K562 (cell line): ENCODE measurements at regions not wholly inside any gene's neighbourhood (a gene's known extent, or its start where the extent isn't known, plus 50 kb on each side); places are given as distances from the start of the nearest gene placed in this dataset.
A peak's percentile ranks its signal among the peaks of the same experiment; 100 is the strongest.
"Not testable (repeated sequence)": the region's sequence is repeated elsewhere in the genome, so short reads cannot be mapped to it uniquely, and the experiment has no call there.

Source experiments
- ATAC-seq: fragments of 200-7000 bp; cut with Tn5 transposase; 3 replicates; pipeline ENCODE4 v1.9.1; 2020; ENCODE audit warnings: moderate library complexity
- BruUV-seq: library from RNA; stranded (reverse); fragments of 400-500 nt; replicated peaks from 2 replicates; lab custom pipeline; 2021; lab: Mats Ljungman, UMichigan
- CTCF ChIA-PET: fragments of 300-600 bp; formaldehyde crosslinking; extraction: SDS; loops from one replicate; lab custom pipeline; 2021; ENCODE audit warnings: low intra/inter-chr PET ratio; lab: Yijun Ruan, JAX
- POLR2A ChIA-PET: fragments of 300-600, 350-650 bp; sonication (Branson Sonifier 250); formaldehyde crosslinking; extraction: SDS; loops from one replicate; lab custom pipeline; 2021; ENCODE audit warnings: antibody characterized with exemption, inconsistent platforms; lab: Yijun Ruan, JAX
- DNase-seq, 4 experiments: peaks; one replicate each; pipeline versions ENCODE4 v3.0.0 to v3.0.0-alpha.2; 2011 to 2018; ENCODE audit warnings: low spot score in 3 of 4, mixed read lengths in 3 of 4; ENCODE audit errors: extremely low read depth in 1 of 4
- FAIRE-seq: peaks from 2 replicates; lab custom pipeline; 2011; peaks lifted over from hg19 to GRCh38; lab: Jason Lieb, UNC
- H2AFZ ChIP-seq: 2 replicates; pipeline ENCODE4 v1.6.0; 2011; ENCODE audit warnings: low read depth, low read length, control low read depth, inconsistent platforms
- H3K27ac ChIP-seq: fragments of 200-600 bp; 3 replicates; pipeline ENCODE4 v1.8.0; 2011; ENCODE audit warnings: low read depth, mild to moderate bottlenecking, control low read depth, inconsistent platforms, low read length, moderate library complexity, mixed read lengths; ENCODE audit errors: extremely low read depth
- H3K27me3 ChIP-seq, 2 experiments: fragments of 300-600 bp in 1 of 2; 2 replicates in 1 of 2; 3 replicates in 1 of 2; pipeline versions ENCODE4 v1.6.0 to v1.8.0; 2011; ENCODE audit warnings: inconsistent platforms in 2 of 2, low read length in 2 of 2, mild to moderate bottlenecking in 1 of 2, mixed read lengths in 1 of 2, moderate library complexity in 1 of 2; ENCODE audit not compliant: control insufficient read depth in 2 of 2, insufficient read depth in 2 of 2
- H3K36me3 ChIP-seq: fragments of 300-600 bp; 3 replicates; pipeline ENCODE4 v1.8.0; 2011; ENCODE audit warnings: mild to moderate bottlenecking, low read length, inconsistent platforms; ENCODE audit not compliant: control insufficient read depth, insufficient read depth
- H3K4me1 ChIP-seq, 2 experiments: fragments of 200-600 bp in 1 of 2; replicated peaks in 1 of 2; 2 replicates in 1 of 2; 3 replicates in 1 of 2; pipeline versions ENCODE4 v1.5.1 to v1.8.0; 2011; ENCODE audit warnings: inconsistent platforms in 2 of 2, low read length in 2 of 2, mild to moderate bottlenecking in 1 of 2, mixed read lengths in 1 of 2, moderate library complexity in 1 of 2; ENCODE audit not compliant: control insufficient read depth in 2 of 2, insufficient read depth in 2 of 2
- H3K4me2 ChIP-seq: 2 replicates; pipeline ENCODE4 v1.6.1; 2011; ENCODE audit warnings: low read length, control low read depth, inconsistent platforms, mixed read lengths; ENCODE audit not compliant: insufficient read depth
- H3K4me3 ChIP-seq: fragments of 200-600 bp; sonication (generic), shearing (Covaris generic); 2 replicates; pipeline ENCODE4 v1.5.1; 2016; ENCODE audit warnings: control low read depth, inconsistent platforms
- H3K79me2 ChIP-seq: fragments of 200-600 bp; 3 replicates; pipeline ENCODE4 v1.8.0; 2011; ENCODE audit warnings: low read length, inconsistent platforms; ENCODE audit not compliant: control insufficient read depth, insufficient read depth
- H3K9ac ChIP-seq, 2 experiments: 2 replicates each; pipeline versions ENCODE4 v1.6.0 to v1.6.1; 2011; ENCODE audit warnings: low read depth in 2 of 2, low read length in 2 of 2, control low read depth in 1 of 2, inconsistent platforms in 1 of 2, mild to moderate bottlenecking in 1 of 2, mixed read lengths in 1 of 2; ENCODE audit not compliant: insufficient read depth in 1 of 2
- H3K9me1 ChIP-seq: one replicate; pipeline ENCODE4 v1.6.0; 2011; ENCODE audit warnings: inconsistent platforms, mild to moderate bottlenecking, low read length, moderate library complexity; ENCODE audit not compliant: control insufficient read depth, insufficient read depth
- H3K9me3 ChIP-seq: replicated peaks from 2 replicates; pipeline ENCODE4 v1.5.1; 2011; ENCODE audit warnings: low read depth, low read length, inconsistent platforms; ENCODE audit not compliant: control insufficient read depth, insufficient read depth
- H4K20me1 ChIP-seq: replicated peaks from 2 replicates; pipeline ENCODE4 v1.6.1; 2011; ENCODE audit warnings: low read length, inconsistent platforms, mixed read lengths; ENCODE audit not compliant: control insufficient read depth, insufficient read depth
- ATF1 ChIP-seq, 2 experiments: fragments of 450-650 bp in 1 of 2; IDR thresholded peaks; 2 replicates each; pipeline ENCODE4 v1.6.1; 2016; ENCODE audit warnings: missing compliant biosample characterization in 1 of 2, missing genetic modification characterization in 1 of 2
- CHD1 ChIP-seq: fragments of 200-600 bp; sonication (generic); IDR thresholded peaks from one replicate; pipeline ENCODE4 v1.6.1; 2012; ENCODE audit warnings: mild to moderate bottlenecking, moderate library complexity, low read length, inconsistent platforms
- CTBP1 ChIP-seq: fragments of 450-650 bp; IDR thresholded peaks from 2 replicates; pipeline ENCODE4 v1.6.1; 2016; ENCODE audit warnings: borderline replicate concordance
- NR1H2 ChIP-seq: sonication (generic); formaldehyde crosslinking; IDR thresholded peaks from 2 replicates; pipeline ENCODE4 v1.4.0; 2020; ENCODE audit warnings: mild to moderate bottlenecking, missing genetic modification reagents
- RBM39 ChIP-seq: fragments of 200-400 bp; formaldehyde crosslinking; optimal IDR thresholded peaks from 2 replicates; pipeline ENCODE3; 2018; ENCODE audit warnings: low read depth, low read length
- ZSCAN32 ChIP-seq: fragments of 450-650 bp; formaldehyde crosslinking; IDR thresholded peaks from 2 replicates; pipeline ENCODE4 v1.4.0; 2020; ENCODE audit warnings: mild to moderate bottlenecking, moderate library complexity
- WGBS: fragments of 100-300 bp; shearing (Covaris generic); methylation state at CpG from one replicate; pipeline ENCODE4 v1.1.6; 2016; ENCODE audit warnings: low coverage, mixed read lengths; ENCODE audit not compliant: insufficient coverage; ENCODE audit errors: missing lambda C conversion rate; 5-methylcytosine and 5-hydroxymethylcytosine counted together
- in situ Hi-C: fragments of 300-500 bp; cut with MboI; formaldehyde crosslinking; loops from 4 replicates; pipeline ENCODE4 v1.15.0; 2018; ENCODE audit warnings: inconsistent platforms, mixed read lengths
- intact Hi-C: fragments of 100-400 bp; cut with micrococcal nuclease; formaldehyde crosslinking; loops from 2 replicates; pipeline ENCODE4 v1.14.2; 2022
- TF ChIP-seq, protein P1 (sequence below): fragments of 450-650 bp; formaldehyde crosslinking; IDR thresholded peaks from 2 replicates; pipeline ENCODE4 v1.4.0; 2022; ENCODE audit warnings: missing genetic modification characterization
- TF ChIP-seq, protein P2 (sequence below): fragments of 250-450 bp; sonication (Bioruptor Pico); IDR thresholded peaks from 2 replicates; pipeline ENCODE4 v1.9.0; 2021; ENCODE audit warnings: mild to moderate bottlenecking

DNA sequence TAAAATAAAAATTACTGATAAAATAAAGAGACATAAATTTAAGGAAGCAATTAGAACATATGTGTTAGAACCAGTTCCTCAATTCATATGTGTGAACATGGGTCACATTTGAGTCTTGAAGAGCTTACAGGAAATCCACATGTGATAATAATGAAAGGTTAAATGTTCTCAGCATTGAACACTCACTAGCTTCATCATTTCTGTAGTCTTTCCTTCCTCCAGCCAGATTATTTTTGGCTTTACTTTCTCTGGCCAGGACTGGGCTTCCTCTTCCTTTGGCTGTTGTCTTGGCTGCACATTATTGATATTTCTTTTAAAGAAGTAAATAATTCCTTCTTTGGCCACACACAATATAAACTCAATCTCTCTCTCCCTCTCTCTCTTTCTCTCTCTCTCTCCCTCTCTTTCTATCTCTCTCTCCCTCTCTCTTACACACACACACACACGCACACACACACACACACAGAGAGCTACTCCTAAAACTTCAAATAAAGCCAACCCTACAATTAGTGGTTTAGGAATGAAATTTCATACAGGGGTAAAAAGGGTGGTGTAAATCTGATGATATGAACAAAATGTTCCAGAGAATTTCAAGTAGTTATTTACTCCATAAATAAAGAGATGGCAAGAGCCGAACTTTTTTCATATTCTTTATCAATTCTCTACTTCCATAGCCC, 171.2 kb downstream of the REEP3 start:
- Histone ChIP-seq H3K4me1 (no peaks in the 10 kb centered on the region), H3K9me3 (no peaks in the 10 kb centered on the region), H3K4me3 (no peak overlapping the region), H3K36me3 (no peaks in the 10 kb centered on the region), H3K27me3 (peaks cover 10 to 16% of the 10 kb centered on the region in 2 experiments; a peak in 4 of 5 replicates), H3K27ac (no peak overlapping the region), H3K79me2 (no peaks in the 10 kb centered on the region), H4K20me1 (no peaks in the 10 kb centered on the region), H2AFZ (no peak overlapping the region), H3K9ac (no peak overlapping the region), H3K9me1 (no peaks in the 10 kb centered on the region), H3K4me2 (no peak overlapping the region)
- WGBS = 0% methylated on average over 2 of the region's 2 CpGs
- intact Hi-C loops (no loop called here), in situ Hi-C loops (no loop called here)
- no TSS peak for BruUV-seq
- ATAC-seq (no peak), DNase-seq (no peak), FAIRE-seq (no peak)
- ChIA-PET POLR2A (no interaction called here), CTCF (no interaction called here)
- TF ChIP-seq, protein P1, sequence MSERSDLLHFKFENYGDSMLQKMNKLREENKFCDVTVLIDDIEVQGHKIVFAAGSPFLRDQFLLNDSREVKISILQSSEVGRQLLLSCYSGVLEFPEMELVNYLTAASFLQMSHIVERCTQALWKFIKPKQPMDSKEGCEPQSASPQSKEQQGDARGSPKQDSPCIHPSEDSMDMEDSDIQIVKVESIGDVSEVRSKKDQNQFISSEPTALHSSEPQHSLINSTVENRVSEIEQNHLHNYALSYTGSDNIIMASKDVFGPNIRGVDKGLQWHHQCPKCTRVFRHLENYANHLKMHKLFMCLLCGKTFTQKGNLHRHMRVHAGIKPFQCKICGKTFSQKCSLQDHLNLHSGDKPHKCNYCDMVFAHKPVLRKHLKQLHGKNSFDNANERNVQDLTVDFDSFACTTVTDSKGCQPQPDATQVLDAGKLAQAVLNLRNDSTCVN (CRISPR knock-in tag) = 0 out of 2 replicates have a peak, but pooled peaks have one; percentile 10
- TF ChIP-seq RBM39 = no peak
- no peak for TF ChIP-seq ATF1 (CRISPR knock-in tag; IDR thresholded peaks at IDR 0.05)
- TF ChIP-seq ATF1 (tag; IDR thresholded peaks at IDR 0.05) = no peak
- no peak for TF ChIP-seq CHD1
- TF ChIP-seq CTBP1 = no peak
- no peak for TF ChIP-seq ZSCAN32 (CRISPR knock-in tag)
- TF ChIP-seq, protein P2, sequence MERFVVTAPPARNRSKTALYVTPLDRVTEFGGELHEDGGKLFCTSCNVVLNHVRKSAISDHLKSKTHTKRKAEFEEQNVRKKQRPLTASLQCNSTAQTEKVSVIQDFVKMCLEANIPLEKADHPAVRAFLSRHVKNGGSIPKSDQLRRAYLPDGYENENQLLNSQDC (CRISPR knock-in tag) = no peak
- no peak for TF ChIP-seq NR1H2

DNA sequence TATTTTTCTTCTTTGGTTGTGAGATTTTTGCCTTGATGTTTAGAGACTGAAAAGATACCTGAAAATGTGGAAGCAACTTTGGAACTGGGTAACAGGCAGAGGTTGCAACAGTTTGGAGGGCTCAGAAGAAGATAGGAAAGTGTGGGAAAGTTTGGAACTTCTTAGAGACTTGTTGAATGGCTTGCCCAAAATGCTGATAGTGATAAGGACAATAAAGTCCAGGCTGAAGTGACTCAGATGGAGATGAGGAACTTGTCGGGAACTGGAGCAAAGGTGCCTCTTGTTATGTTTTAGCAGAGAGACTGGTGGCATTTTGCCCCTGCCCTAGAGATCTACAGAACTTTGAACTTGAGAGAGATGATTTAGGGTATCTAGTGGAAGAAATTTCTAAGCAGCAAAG, 171.8 kb downstream of the REEP3 start:
- H3K4me1 ChIP-seq, H3K9ac ChIP-seq, H4K20me1 ChIP-seq, H3K9me1 ChIP-seq, DNase-seq, intact Hi-C loops, CTCF ChIA-PET, H3K27ac ChIP-seq, H3K36me3 ChIP-seq, BruUV-seq, H3K79me2 ChIP-seq, H2AFZ ChIP-seq, POLR2A ChIA-PET, H3K9me3 ChIP-seq, FAIRE-seq, H3K4me2 ChIP-seq, ATAC-seq, in situ Hi-C loops, H3K4me3 ChIP-seq: not testable (repeated sequence)
- WGBS = 0% methylated on average over 1 of the region's 1 CpG
- H3K27me3 ChIP-seq = peaks cover 7 to 13% of the 10 kb centered on the region in 2 experiments; a peak in 4 of 5 replicates
